Transverse colon (tissue), 4 donors: ENCODE measurements at regions not wholly inside any gene's neighbourhood (a gene's known extent, or its start where the extent isn't known, plus 50 kb on each side); places are given as distances from the start of the nearest gene placed in this dataset.

Experiments used
- CTCF ChIP-seq, 5 experiments: fragments of 200-600 bp in 3 of 5; fragments of 450-650 bp in 2 of 5; sonication (generic) in 3 of 5; IDR thresholded peaks; 1 replicate in 2 of 5; 2 replicates in 3 of 5; pipeline ENCODE4 v1.5.1; 2016 to 2017; ENCODE audit warnings: antibody characterized with exemption in 5 of 5, inconsistent platforms in 3 of 5, mild to moderate bottlenecking in 2 of 5, moderate library complexity in 1 of 5
- EP300 ChIP-seq: sonication (generic); formaldehyde crosslinking; IDR thresholded peaks from one replicate; pipeline ENCODE4 v1.6.1; 2017; ENCODE audit warnings: antibody characterized with exemption, low read depth
- POLR2A ChIP-seq: fragments of 450-650 bp; IDR thresholded peaks from one replicate; pipeline ENCODE4 v1.6.1; 2016; ENCODE audit warnings: antibody characterized with exemption, mild to moderate bottlenecking, moderate library complexity
- POLR2AphosphoS5 ChIP-seq, 3 donors: sonication (generic); formaldehyde crosslinking; IDR thresholded peaks; one replicate each; pipeline ENCODE4 v1.6.1; 2016; ENCODE audit warnings: antibody characterized with exemption in 3 of 3

- TF ChIP-seq CTCF (IDR thresholded peaks at IDR 0.05) (no peak), POLR2AphosphoS5 (IDR thresholded peaks at IDR 0.05) (no peak), EP300 (no peak), POLR2A (no peak)
Observed at GRCh38 chr4:176387571-176387970, 67.8 kb downstream of the SPCS3 start.
